ACC112 (cell line): ENCODE measurements at regions not wholly inside any gene's neighbourhood (a gene's known extent, or its start where the extent isn't known, plus 50 kb on each side); places are given as distances from the start of the nearest gene placed in this dataset.

Source experiments
- H2AFZ ChIP-seq: fragments of 200-600 bp; sonication (generic); one replicate; pipeline ENCODE4 v1.6.0; 2017; ENCODE audit warnings: antibody characterized with exemption, low read length; ENCODE audit not compliant: unreplicated experiment
- H3K27ac ChIP-seq: fragments of 200-600 bp; sonication (generic); 2 replicates; pipeline ENCODE4 v1.5.1; 2014; ENCODE audit warnings: low read depth, mild to moderate bottlenecking, antibody characterized with exemption, low read length, moderate library complexity
- H3K27me3 ChIP-seq: fragments of 200-600 bp; sonication (generic); 2 replicates; pipeline ENCODE4 v1.6.1; 2014; ENCODE audit warnings: mild to moderate bottlenecking, antibody characterized with exemption, low read length, moderate library complexity, mixed read lengths; ENCODE audit not compliant: insufficient read depth
- H3K36me3 ChIP-seq: fragments of 200-600 bp; sonication (generic); 2 replicates; pipeline ENCODE4 v1.6.1; 2016; ENCODE audit warnings: mild to moderate bottlenecking, antibody characterized with exemption, low read length, moderate library complexity, mixed read lengths; ENCODE audit not compliant: insufficient read depth
- H3K4me1 ChIP-seq: fragments of 200-600 bp; sonication (generic); one replicate; pipeline ENCODE4 v1.6.1; 2016; ENCODE audit warnings: low read length, mixed read lengths; ENCODE audit not compliant: insufficient read depth, unreplicated experiment, control insufficient read depth
- H3K4me3 ChIP-seq: fragments of 200-600 bp; sonication (generic); 2 replicates; pipeline ENCODE4 v1.5.1; 2014; ENCODE audit warnings: mild to moderate bottlenecking, low read depth, low read length
- H3K79me2 ChIP-seq: fragments of 200-600 bp; sonication (generic); one replicate; pipeline ENCODE4 v1.6.0; 2016; ENCODE audit warnings: low read length; ENCODE audit not compliant: control insufficient read depth, unreplicated experiment, insufficient read depth

DNA sequence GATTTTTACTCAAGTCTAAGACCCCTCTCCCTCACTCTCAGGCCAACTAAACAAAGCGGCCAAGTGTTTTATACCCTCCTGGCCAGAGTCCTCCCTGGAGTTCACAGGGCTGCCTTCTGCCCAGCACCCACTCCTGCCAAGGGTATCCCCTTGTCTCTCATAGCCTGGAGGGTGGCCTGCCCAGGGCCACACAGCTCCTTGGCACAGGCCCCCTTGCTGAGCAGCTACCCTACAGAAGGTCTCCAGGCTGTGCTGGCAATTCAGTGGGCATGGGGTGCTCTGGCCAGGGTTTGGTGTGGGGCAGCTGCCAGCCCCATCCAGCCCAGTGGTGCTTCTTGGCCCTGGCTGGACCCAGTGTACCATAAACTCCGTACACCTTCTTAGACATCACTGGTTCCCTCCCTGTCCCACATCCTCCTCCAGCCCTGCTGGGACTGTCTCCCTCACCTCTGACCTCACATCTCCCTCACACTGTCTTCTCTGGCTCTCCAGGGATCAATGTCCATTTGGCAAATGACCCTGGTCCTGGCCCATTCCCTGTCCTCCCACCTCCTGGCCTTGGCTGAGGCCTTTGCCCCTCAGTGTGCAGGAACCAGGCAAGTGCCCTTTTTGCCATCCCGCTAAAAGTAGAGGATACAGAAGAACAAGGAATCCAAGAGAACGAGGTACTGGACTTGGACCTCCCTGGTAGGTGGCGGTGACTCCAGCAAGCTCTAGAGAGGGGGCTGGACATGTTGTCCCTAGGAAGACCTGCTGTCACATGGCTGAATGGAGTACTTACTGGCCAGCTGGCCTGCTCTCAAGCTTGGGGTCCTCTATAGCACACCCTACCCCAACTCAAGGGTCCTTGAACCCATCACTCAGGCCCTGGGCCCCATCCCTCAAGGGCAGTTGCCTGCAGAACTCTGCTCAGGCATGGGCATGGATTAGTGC is 50.0 kb upstream of the TRPM1 start:
- Histone ChIP-seq H3K27ac (no peak overlapping the region), H2AFZ (no peak overlapping the region), H3K79me2 (no peaks in the 10 kb centered on the region), H3K4me3 (no peak overlapping the region), H3K27me3 (peaks cover 44% of the 10 kb centered on the region), H3K4me1 (no peaks in the 10 kb centered on the region), H3K36me3 (no peaks in the 10 kb centered on the region)

DNA sequence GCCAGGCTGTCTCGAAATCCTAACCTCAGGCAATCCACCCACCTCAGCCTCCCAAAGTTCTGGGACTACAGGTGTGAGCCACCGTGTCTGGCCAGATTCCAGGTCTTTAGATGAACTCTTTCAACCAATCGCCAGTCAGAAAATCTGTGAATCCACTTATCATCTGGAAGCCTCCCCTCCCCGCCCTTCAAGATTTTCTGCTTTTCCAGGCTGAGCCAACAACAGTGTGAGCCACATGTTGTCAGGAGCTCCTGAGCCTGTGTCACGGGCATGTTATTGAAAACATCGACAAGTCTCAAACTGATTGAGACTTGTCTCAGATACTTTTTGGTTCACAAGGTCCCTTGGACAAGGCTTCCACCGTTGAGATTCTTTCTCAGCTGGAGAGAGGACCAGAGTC is 52.0 kb upstream of the TRPM1 start:
- Histone ChIP-seq H3K4me3 (no peak overlapping the region), H2AFZ (no peak overlapping the region), H3K79me2 (no peaks in the 10 kb centered on the region), H3K27ac (no peak overlapping the region), H3K27me3 (peaks cover 44% of the 10 kb centered on the region), H3K36me3 (no peaks in the 10 kb centered on the region), H3K4me1 (no peaks in the 10 kb centered on the region)

DNA sequence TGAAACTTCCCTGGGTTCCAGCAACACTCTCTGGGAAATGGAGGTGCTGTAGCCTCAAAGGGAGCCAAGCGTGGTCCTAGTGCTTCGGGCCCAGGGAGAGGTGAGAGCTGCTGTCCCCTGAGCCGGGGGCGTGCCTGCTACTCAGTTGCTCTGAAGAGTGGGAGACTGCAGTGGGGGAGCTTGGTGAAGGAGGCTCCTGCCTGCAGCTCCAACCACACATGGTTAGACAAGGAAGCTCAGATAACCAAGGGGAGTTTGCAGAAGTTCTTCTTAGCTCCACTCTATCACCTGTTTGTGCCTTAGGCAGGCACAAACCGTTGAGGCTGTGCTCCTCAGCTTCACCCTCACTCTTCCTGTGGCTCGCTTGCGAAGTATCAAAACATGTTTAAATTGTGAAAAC is 53.6 kb upstream of the TRPM1 start:
- Histone ChIP-seq H3K27ac (no peak overlapping the region), H2AFZ (no peak overlapping the region), H3K79me2 (no peaks in the 10 kb centered on the region), H3K36me3 (no peaks in the 10 kb centered on the region), H3K4me3 (no peak overlapping the region), H3K4me1 (no peaks in the 10 kb centered on the region), H3K27me3 (peaks cover 44% of the 10 kb centered on the region)

DNA sequence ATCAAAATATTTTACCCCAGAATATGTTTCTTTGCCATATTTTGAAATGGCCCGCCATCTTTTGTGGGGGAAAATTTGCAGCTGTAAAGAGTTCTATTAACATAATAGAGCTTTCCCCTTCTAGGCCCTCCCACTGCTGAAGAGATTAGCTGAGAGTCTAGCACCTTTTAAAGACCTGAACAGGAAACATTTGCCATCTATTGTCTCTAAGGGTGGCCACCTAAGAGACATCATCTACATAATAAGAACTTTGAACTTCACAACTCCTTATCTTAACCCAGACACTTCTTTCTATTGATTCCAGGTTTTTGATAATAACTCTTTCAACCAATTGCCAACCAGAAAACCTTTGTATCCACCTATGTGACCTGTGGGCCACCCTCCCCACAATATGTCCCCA is 54.7 kb upstream of the TRPM1 start:
- Histone ChIP-seq H3K79me2 (no peaks in the 10 kb centered on the region), H2AFZ (no peak overlapping the region), H3K27ac (no peak overlapping the region), H3K36me3 (no peaks in the 10 kb centered on the region), H3K27me3 (peaks cover 41% of the 10 kb centered on the region), H3K4me3 (no peak overlapping the region), H3K4me1 (no peaks in the 10 kb centered on the region)

DNA sequence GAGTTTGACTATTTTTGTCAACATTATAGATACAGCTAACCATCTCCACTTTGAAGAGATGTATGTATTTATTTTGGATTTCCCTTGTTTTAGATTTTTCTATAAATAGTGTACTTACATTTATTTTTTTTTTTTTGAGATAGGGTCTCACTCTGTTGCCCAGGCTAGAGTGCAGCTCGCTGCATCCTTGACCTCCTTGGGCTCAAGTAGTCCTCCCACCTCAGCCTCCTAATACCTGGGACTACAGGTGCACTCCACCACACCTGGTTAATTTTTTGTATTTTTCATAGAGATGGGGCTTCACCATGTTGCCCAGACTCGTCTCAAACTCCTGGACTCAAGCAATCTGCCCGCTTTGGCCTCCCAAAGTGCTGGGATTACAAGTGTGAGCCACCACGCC is 55.3 kb upstream of the TRPM1 start:
- H3K4me3 ChIP-seq, result no peak overlapping the region

DNA sequence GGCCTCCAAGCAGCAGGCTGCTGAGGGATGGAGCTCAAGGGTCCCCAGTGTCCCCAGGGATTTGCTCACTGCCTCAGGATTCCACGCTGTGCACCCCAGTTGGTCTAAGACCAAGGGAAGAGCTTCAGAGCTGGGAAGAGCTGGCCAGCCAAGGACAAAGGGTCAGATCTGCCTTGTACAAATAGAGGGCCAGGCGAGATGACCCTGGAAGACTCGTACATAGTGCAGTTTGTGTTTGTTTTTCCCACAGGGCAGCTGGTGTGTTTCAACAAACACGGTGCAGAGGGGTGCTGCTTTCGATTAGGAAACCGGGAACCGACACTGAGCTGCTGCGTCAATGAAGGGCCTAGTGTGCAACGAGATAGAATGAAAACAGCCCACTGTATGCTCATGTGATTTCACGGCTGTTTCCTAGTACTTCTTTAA is 56.1 kb upstream of the TRPM1 start:
- H3K36me3 ChIP-seq, result no peaks in the 10 kb centered on the region
- no peak overlapping the region for H3K4me3 ChIP-seq
- H3K4me1 ChIP-seq, result no peaks in the 10 kb centered on the region
- H2AFZ ChIP-seq, result no peak overlapping the region
- H3K79me2 ChIP-seq, result no peaks in the 10 kb centered on the region
- no peak overlapping the region for H3K27ac ChIP-seq
- H3K27me3 ChIP-seq, result peaks cover 39% of the 10 kb centered on the region

More for the DNA sequence above, 55.3 kb upstream of the TRPM1 start:
- H3K27ac ChIP-seq, result no peak overlapping the region
- H3K79me2 ChIP-seq, result no peaks in the 10 kb centered on the region
- H3K4me1 ChIP-seq, result no peaks in the 10 kb centered on the region
- no peak overlapping the region for H2AFZ ChIP-seq
- peaks cover 40% of the 10 kb centered on the region for H3K27me3 ChIP-seq
- H3K36me3 ChIP-seq, result no peaks in the 10 kb centered on the region

DNA sequence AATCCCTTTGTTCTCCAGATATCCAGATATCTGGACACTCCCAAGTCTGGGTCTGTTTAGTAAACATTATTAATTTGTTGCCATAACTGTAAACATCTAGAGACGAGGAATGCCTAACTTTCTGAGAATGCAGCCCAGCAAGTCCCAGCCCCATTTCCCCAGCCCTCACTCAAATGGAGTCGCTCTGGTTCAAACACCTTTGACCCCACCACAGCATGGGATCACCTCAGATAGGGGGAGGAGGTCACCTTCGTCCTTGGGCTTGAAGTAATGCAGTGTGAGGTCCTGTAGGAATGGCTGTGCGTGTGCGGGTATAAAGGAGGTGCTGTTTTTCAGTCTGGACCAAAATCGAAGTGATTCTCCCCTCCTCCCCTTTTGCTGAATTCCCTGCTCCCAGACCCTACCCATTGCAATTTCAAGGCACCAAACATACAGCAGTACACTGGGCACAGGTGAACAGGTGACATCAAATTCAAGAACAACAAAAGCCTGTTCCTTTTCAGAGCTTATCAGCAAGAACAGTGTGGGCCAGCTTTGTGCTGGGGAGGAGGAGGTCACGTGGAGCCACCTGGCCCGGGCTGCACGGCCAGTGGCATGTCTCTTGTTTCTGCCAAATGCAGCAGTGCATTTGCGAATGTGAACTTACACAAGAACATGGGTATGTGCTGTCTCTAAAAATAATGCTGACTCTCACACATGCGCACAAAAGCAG is 57.5 kb upstream of the TRPM1 start:
- no peak overlapping the region for H2AFZ ChIP-seq
- H3K27ac ChIP-seq, result no peak overlapping the region
- H3K36me3 ChIP-seq, result no peaks in the 10 kb centered on the region
- no peaks in the 10 kb centered on the region for H3K79me2 ChIP-seq
- peaks cover 35% of the 10 kb centered on the region for H3K27me3 ChIP-seq
- H3K4me3 ChIP-seq, result no peak overlapping the region
- H3K4me1 ChIP-seq, result no peaks in the 10 kb centered on the region

DNA sequence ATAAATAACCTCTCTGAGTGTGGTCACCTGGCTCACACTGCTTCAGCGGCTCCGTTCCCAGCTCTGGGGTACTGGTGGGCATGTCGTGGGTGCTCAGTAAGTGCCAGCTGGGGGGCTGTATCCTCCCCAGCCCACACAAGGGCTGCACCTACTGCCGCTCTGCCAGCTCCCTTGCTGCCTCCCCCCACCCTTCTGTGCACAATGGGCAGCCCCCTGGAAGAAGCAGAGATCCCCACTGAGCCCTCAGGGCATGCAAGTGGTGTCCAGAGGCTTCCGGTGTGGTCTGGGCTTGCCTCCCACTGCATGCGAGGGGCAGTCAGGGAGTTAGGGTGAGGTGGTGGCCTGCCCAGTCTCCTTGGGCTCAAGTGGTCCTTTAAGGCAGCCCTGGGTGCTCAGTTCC is 58.3 kb upstream of the TRPM1 start:
- Histone ChIP-seq H3K36me3 (no peaks in the 10 kb centered on the region), H3K4me1 (no peaks in the 10 kb centered on the region), H2AFZ (no peak overlapping the region), H3K27me3 (peaks cover 29% of the 10 kb centered on the region), H3K79me2 (no peaks in the 10 kb centered on the region), H3K27ac (no peak overlapping the region), H3K4me3 (no peak overlapping the region)

DNA sequence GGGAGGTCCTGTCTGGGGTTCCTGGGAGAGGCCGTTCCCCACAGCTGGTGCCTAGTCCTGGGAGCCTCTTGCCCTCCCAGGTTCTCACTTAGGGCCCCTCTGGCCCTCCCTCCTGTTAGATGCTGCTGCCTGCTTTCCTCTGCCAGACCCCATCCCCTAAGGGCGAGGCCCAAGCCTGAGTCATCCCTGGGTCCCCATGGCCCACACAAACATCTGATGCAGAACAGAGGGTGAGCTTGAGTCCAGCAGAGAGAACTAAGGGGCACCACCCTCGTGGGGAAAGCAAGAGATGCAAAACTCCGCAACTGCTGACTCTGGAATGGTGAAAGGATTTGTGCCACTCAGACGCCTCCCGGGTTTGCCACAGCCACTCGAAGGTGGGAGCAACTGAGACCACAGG is 58.8 kb upstream of the TRPM1 start:
- no peak overlapping the region for H3K4me3 ChIP-seq
- no peak overlapping the region for H2AFZ ChIP-seq
- no peaks in the 10 kb centered on the region for H3K4me1 ChIP-seq
- no peaks in the 10 kb centered on the region for H3K36me3 ChIP-seq
- no peak overlapping the region for H3K27ac ChIP-seq
- no peaks in the 10 kb centered on the region for H3K79me2 ChIP-seq
- H3K27me3 ChIP-seq, result peaks cover 24% of the 10 kb centered on the region

DNA sequence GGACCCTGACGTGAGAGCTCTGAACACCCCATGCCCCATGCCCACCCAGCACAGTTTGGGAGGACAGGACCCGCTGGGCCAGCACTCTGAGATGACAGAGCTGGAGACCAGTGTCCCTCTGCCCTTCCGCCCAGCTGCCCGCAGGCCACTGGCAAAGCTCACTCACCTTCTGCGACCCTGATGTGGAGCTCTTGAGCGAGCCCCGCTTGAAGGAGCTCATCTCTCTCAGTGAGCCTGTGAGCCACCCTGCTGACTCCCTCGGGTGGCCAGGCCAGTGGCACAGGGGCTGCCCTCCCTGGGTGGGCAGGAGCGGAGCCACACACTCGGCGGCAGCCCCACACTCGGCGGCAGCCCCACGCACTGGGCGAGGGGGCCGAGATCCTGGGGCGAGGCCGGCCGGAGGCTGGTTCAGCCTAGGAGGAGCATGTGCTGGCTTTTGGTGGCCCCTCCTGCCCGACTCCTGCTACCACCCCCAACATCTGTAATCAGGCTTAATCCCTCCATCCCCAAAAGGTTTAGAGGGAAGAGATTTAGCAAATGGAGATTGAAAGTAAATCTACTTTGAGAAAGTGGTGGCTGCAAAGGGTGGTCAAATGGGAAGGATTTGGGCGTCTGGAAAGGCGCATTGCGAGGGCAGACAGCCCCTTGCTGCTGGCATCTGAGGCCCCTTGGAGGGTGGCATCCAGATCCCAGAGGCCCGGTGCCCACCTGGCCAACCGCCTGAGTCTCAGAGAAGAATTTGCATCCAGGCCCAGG is 59.4 kb upstream of the TRPM1 start:
- Histone ChIP-seq H3K4me1 (no peaks in the 10 kb centered on the region), H3K36me3 (no peaks in the 10 kb centered on the region), H3K27me3 (peaks cover 20% of the 10 kb centered on the region; the same call in 1 of the 2 replicates), H2AFZ (no peak overlapping the region), H3K4me3 (no peak overlapping the region), H3K27ac (no peak overlapping the region), H3K79me2 (no peaks in the 10 kb centered on the region)
